Heart right ventricle (tissue), 16 donors: ENCODE measurements at regions not wholly inside any gene's neighbourhood (a gene's known extent, or its start where the extent isn't known, plus 50 kb on each side); places are given as distances from the start of the nearest gene placed in this dataset.
"Not testable (repeated sequence)": the region's sequence is repeated elsewhere in the genome, so short reads cannot be mapped to it uniquely, and the experiment has no call there.

Source experiments
- ATAC-seq, 8 donors: fragments of 200-7000 bp; cut with Tn5 transposase; one replicate each; pipeline ENCODE4 v1.9.1; 2020; ENCODE audit warnings: mild to moderate bottlenecking in 8 of 8, moderate library complexity in 8 of 8, moderate number of reproducible peaks in 1 of 8
- DNase-seq, 2 donors: peaks; one replicate each; pipeline ENCODE4 v3.0.0-alpha.2; 2020
- H3K27ac ChIP-seq, 10 donors: fragments of 200-600 bp; sonication (generic) in 2 of 10; one replicate each; pipeline versions ENCODE4 v1.5.0 to v1.8.0; 2020 to 2022; ENCODE audit warnings: mild to moderate bottlenecking in 3 of 10
- H3K27me3 ChIP-seq, 7 donors: fragments of 200-600 bp; one replicate each; pipeline ENCODE4 v1.8.0; 2021 to 2022; ENCODE audit warnings: mild to moderate bottlenecking in 2 of 7
- H3K36me3 ChIP-seq, 9 donors: fragments of 200-600 bp; sonication (generic) in 1 of 9; one replicate each; pipeline versions ENCODE4 v1.5.0 to v1.8.0; 2020 to 2022; ENCODE audit warnings: mild to moderate bottlenecking in 2 of 9
- H3K4me1 ChIP-seq, 9 donors: fragments of 200-600 bp; sonication (generic) in 1 of 9; one replicate each; pipeline versions ENCODE4 v1.5.0 to v1.8.0; 2020 to 2022; ENCODE audit warnings: mild to moderate bottlenecking in 4 of 9
- H3K4me3 ChIP-seq, 10 donors: fragments of 200-600 bp; sonication (generic) in 2 of 10; one replicate each; pipeline versions ENCODE4 v1.5.0 to v1.8.0; 2020 to 2022; ENCODE audit warnings: mild to moderate bottlenecking in 7 of 10, moderate library complexity in 2 of 10
- H3K9me3 ChIP-seq, 11 donors: fragments of 200-600 bp in 10 of 11; sonication (generic) in 2 of 11; one replicate each; pipeline versions ENCODE4 v1.5.0 to v1.8.0; 2013 to 2022; ENCODE audit warnings: mild to moderate bottlenecking in 2 of 11, control low read depth in 1 of 11, moderate library complexity in 1 of 11
- WGBS, 2 donors: extraction: QIAGEN DNeasy Blood & Tissue Kit; methylation state at CpG; one replicate each; pipeline ENCODE4 v1.1.7; 2013; ENCODE audit warnings: inconsistent platforms in 1 of 2; 5-methylcytosine and 5-hydroxymethylcytosine counted together
- intact Hi-C, 10 donors: fragments of 100-400 bp; cut with DNase I; formaldehyde crosslinking; loops; one replicate each; pipeline versions ENCODE4 v1.11.1 to v1.14.2; 2022
- TF ChIP-seq, protein P1 (sequence below), 9 donors: fragments of 200-600 bp; sonication (generic) in 2 of 9; IDR thresholded peaks; one replicate each; pipeline versions ENCODE4 v1.5.0 to v1.8.0; 2021 to 2022; ENCODE audit warnings: antibody characterized with exemption in 9 of 9, mild to moderate bottlenecking in 5 of 9, moderate library complexity in 1 of 9
- donor health status: Arrhythmogenic right ventricular cardiomyopathy.
- donor health status: ischemic (EF 13 %, LVEDD 7.1; RV severe dilation, severe dysfunction).
- donor health status: healthy with polysubstance abuse.
- donor health status: DM: no; HTN: yes; CAD: no.
- donor health status: DM: no; HTN: no; CAD: no.
- donor health status: ischemic (EF 25% LVEDD 6.9; RV normal size, moderate dysfunction).
- donor health status: ischemic (EF 25% LVEDD 5.7; RV mildly dilated, moderate dysfunction).
- donor health status: healthy.
- donor health status: DM: yes; HTN: yes; CAD: no.
- donor health status: Ischemic cardiomyopathy.
- donor health status: ischemic (EF 35%, LVEDD 5.7; RV mildly dilated, moderate dysfunction).
- donor health status: nonischemic (EF 11% LVEDD 7.7; RV severe dilation, severe dysfunction).
- donor health status: DM: yes; HTN: yes; CAD: no.
- donor health status: PGD.
- donor health status: ischemic (EF 29% LVEDD 5.4; RV normal size, mild dysfunction).
- donor health status: nonischemic (EF 23%, LVEDD 6.1; RV moderate dilation, normal function).

DNA sequence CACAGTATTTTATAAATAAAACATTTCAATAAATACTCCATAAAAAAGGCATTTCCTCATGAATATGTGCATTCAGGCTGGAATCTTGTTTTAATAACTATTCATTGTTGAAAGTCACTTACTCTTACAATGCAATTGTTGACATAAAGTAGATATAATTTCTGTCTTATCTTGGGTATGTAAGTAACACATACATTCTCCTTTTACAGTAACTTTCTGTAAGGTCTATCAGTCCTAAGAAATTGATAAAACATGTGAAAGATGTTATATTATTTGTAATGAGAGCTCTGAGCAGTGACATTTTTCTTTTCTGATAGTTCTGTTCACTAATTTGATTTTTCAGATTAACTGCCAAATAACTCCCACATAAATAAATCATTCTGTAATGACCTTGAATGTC, 1249.2 kb downstream of the STIM2 start:
- Histone ChIP-seq H3K4me1 (no peaks in the 10 kb centered on the region), H3K36me3 (no peaks in the 10 kb centered on the region), H3K27me3 (no peaks in the 10 kb centered on the region), H3K9me3 (peaks cover 0 to 9% (median 0%) of the 10 kb centered on the region in 11 donors), H3K27ac (no peak overlapping the region), H3K4me3 (no peak overlapping the region)
- ATAC-seq, result no peak
- TF ChIP-seq, protein P1, sequence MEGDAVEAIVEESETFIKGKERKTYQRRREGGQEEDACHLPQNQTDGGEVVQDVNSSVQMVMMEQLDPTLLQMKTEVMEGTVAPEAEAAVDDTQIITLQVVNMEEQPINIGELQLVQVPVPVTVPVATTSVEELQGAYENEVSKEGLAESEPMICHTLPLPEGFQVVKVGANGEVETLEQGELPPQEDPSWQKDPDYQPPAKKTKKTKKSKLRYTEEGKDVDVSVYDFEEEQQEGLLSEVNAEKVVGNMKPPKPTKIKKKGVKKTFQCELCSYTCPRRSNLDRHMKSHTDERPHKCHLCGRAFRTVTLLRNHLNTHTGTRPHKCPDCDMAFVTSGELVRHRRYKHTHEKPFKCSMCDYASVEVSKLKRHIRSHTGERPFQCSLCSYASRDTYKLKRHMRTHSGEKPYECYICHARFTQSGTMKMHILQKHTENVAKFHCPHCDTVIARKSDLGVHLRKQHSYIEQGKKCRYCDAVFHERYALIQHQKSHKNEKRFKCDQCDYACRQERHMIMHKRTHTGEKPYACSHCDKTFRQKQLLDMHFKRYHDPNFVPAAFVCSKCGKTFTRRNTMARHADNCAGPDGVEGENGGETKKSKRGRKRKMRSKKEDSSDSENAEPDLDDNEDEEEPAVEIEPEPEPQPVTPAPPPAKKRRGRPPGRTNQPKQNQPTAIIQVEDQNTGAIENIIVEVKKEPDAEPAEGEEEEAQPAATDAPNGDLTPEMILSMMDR (IDR thresholded peaks at IDR 0.05), result no peak
- no peak for DNase-seq
- intact Hi-C loops, result no loop called here

DNA sequence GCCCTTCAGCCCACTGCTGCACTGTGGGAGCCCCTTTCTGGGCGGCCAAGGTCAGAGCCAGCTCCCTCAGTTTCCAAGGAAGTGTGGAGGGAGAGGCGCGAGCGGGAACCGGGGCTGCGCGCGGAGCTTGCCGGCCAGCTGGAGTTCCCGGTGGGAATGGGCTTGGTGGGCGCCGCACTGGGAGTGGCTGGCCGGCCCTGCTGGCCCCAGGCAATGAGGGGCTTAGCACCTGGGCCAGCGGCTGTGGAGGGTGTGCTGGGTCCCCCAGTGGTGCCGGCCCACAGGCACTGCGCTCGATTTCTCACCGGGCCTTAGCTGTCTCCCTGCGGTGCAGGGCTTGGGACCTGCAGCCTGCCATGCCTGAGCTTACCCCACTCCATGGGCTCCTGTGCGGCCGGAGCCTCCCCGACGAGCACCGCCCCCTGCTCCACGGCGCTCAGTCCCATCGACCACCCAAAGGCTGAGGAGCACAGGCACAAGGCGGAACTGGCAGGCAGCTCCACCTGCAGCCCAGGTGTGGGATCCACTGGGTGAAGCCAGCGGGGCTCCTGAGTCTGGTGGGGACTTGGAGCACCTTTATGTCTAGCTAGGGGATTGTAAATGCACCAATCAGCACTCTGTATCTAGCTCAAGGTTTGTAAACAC, 1252.2 kb downstream of the STIM2 start:
- H3K4me1 ChIP-seq, H3K27me3 ChIP-seq, intact Hi-C loops, H3K4me3 ChIP-seq, H3K36me3 ChIP-seq, ATAC-seq, H3K27ac ChIP-seq: not testable (repeated sequence)
- 95 to 96% methylated on average over 27 to 29 of the region's 29 CpGs for WGBS, 2 donors
- DNase-seq, result peak in 1 of 2 donors; percentile 4
- H3K9me3 ChIP-seq, result peaks cover 0 to 16% (median 0%) of the 10 kb centered on the region in 11 donors

DNA sequence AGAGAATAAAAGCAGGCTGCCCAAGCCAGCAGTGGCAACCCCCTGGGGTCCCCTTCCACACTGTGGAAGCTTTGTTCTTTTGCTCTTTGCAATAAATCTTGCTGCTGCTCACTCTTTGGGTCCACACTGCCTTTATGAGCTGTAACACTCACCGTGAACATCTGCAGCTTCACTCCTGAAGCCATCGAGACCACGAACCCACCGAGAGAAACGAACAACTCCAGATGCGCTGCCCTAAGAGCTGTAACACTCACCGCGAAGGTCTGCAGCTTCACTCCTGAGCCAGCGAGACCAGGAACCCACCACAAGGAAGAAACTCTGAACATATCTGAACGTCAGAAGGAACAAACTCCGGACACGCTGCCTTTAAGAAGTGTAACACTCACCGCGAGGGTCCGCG, 1252.9 kb downstream of the STIM2 start:
- DNase-seq, H3K4me3 ChIP-seq, ATAC-seq, H3K4me1 ChIP-seq, H3K27ac ChIP-seq, intact Hi-C loops, H3K27me3 ChIP-seq, H3K36me3 ChIP-seq: not testable (repeated sequence)
- H3K9me3 ChIP-seq, result peaks cover 0 to 16% (median 0%) of the 10 kb centered on the region in 11 donors
- 91 to 93% methylated on average over 16 of the region's 16 CpGs for WGBS, 2 donors

DNA sequence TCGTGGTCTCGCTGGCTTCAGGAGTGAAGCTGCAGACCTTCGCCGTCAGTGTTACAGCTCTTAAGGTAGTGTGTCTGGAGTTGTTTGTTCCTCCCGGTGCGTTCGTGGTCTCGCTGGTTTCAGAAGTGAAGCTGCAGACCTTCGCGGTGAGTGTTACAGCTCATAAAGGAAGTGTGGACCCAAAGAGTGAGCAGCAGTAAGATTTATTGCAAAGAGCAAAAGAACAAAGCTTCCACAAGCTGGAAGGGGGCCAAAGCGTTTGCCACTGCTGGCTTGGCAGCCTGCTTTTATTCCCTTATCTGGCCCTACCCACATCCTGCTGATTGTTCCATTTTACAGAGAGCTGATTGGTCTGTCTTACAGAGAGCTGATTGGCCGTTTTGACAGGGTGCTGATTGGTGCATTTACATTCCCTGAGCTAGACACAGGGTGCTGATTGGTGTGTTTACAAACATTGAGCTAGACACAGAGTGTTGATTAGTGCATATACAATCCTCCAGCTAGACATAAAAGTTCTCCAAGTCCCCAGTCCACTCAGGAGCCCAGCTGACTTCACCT, 1256.0 kb downstream of the STIM2 start:
- WGBS, 2 donors, result 74 to 84% methylated on average over 12 of the region's 12 CpGs
- not testable (repeated sequence) for ATAC-seq

DNA sequence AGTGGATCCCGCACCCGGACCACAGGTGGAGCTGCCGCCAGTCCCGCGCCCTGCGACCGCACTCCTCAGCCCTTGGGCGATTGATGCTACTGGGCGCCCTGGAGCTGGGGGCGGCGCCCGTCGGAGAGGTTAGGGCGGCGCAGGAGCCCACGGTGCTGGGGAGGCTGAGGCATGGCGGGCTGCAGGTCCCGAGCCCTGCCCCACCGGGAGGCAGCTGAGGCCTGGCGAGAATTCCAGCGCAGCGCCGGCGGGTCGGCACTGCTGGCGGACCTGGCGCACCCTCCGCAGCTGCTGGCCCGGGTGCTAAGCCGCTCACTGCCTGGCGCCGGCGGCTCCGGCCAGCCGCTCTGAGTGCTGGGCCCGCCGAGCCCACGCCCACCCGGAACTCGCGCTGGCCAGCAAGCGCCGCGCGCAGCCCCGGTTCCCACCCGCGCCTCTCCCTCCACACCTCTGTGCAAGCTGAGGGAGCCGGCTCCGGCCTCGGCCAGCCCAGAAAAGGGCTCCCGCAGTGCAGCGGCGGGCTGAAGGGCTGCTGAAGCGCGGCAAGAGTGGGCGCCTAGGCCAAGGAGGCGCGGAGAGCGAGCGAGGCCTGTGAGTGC, 1256.5 kb downstream of the STIM2 start:
- H3K4me1 ChIP-seq, result no peaks in the 10 kb centered on the region
- intact Hi-C loops, result no loop called here
- 92 to 93% methylated on average over 57 to 61 of the region's 61 CpGs for WGBS, 2 donors
- ATAC-seq (no peak), DNase-seq (peak in 1 of 2 donors; percentile 9)
- H3K27me3 ChIP-seq, result no peaks in the 10 kb centered on the region
- TF ChIP-seq, protein P1 (IDR thresholded peaks at IDR 0.05), result no peak
- no peak overlapping the region for H3K27ac ChIP-seq
- H3K36me3 ChIP-seq, result no peaks in the 10 kb centered on the region
- H3K4me3 ChIP-seq, result no peak overlapping the region
- peaks cover 0 to 16% (median 0%) of the 10 kb centered on the region in 11 donors for H3K9me3 ChIP-seq

More for the DNA sequence above, 1256.0 kb downstream of the STIM2 start:
- H3K4me3 ChIP-seq, DNase-seq, H3K4me1 ChIP-seq, H3K36me3 ChIP-seq, H3K27me3 ChIP-seq, intact Hi-C loops, H3K27ac ChIP-seq: not testable (repeated sequence)
- H3K9me3 ChIP-seq, result peaks cover 0 to 16% (median 0%) of the 10 kb centered on the region in 11 donors

DNA sequence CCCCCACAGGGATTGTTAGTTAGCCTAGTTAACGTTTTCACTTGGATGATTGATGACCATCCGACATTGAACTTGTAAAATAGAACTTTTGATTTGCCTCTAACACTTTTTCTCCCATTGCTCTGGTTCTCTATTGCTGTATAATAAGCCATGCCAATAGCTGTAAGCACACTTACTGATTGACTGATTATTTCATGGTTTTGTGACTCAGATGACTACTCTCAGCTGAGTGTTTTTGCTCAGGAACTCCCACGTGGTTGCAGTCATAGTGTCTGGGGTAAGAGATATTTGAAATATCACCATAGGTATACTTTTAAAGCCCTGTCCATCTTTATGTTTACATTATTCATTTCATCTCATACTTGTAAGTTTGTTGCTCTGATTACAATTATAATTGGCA, 1285.5 kb downstream of the STIM2 start:
- Histone ChIP-seq H3K4me3 (no peak overlapping the region), H3K4me1 (no peaks in the 10 kb centered on the region), H3K9me3 (no peaks in the 10 kb centered on the region), H3K27me3 (no peaks in the 10 kb centered on the region), H3K27ac (no peak overlapping the region), H3K36me3 (no peaks in the 10 kb centered on the region)
- intact Hi-C loops, result no loop called here
- DNase-seq (no peak), ATAC-seq (no peak)
- 60 to 65% methylated on average over 3 of the region's 3 CpGs for WGBS, 2 donors
- TF ChIP-seq, protein P1 (IDR thresholded peaks at IDR 0.05), result no peak
